HG03159 (cell line): ENCODE measurements at regions not wholly inside any gene's neighbourhood (a gene's known extent, or its start where the extent isn't known, plus 50 kb on each side); places are given as distances from the start of the nearest gene placed in this dataset.

ENCODE experiments used
- ATAC-seq: cut with Tn5 transposase; IDR thresholded peaks from one replicate; pipeline ENCODE4 v1.9.1; 2021; ENCODE audit warnings: mild to moderate bottlenecking, moderate library complexity; ENCODE audit not compliant: unreplicated experiment

DNA sequence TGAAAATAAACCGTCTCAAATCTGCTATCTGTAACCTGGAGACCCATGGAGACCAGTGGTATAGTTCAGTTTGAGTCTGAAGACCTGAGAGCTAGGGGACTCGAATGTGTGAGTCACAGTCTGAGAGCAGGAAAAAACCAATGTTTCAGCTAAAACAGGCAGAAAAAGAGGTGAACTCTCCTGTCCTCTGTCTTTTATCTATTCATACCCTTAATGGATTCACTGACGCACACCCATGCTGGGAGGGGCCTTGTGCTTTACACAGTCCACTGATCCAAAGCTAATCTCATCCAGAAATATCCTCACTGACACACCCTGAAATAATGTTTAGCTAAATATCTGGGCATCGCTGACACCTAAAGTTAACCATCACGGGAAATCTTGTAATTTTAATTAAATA, 297.9 kb downstream of the GPM6A start:
- no peak for ATAC-seq

DNA sequence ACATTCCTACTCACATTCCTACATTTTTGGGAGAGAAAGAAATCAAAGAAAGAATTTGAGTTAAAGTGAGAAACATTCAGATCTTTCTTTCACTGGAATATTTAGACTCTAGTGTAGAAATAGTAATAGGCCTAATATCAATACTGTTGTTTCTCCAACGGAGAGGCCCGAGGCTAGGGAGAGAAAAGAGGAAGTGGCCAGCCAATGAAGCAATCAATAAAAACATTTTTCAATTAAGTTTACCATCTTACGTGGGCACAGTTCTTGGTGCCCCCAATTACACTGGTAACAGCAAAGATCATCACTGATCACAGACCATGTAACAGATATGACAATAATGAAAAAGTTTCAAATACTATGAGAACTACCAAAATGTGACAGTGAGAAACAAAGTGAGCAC, 281.4 kb downstream of the GPM6A start:
- no peak for ATAC-seq

DNA sequence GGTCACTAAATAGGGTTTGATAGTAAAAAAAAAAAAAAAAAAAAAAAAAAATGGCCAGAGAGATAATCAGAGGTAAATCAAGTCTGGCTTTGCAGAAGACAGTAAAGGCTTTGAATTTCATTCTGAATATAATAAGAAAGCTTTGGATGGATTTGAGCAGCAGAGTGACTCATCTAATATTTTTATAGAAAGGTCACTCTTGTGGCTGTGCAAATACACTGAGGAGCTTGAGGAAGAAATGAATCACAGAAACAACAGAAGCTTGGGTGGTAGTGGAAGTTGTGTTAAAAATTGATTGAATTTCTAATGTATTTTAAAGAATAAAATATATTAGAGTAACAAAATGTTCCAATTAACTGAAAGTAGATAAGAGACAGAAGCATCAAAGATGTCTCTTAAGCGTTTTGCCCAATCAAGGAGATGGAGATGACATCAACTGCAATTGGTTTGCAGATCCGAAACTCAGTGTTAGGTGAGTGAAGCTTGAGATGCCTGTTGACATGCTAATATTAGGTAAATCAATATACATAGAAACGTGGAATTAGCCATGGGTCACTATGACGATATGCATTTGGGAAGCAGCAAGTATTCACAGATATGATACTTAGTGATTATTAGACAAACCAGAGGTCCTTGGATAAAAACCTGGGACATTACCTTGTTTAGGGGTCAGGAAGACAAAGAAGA, 280.5 kb downstream of the GPM6A start:
- no peak for ATAC-seq

DNA sequence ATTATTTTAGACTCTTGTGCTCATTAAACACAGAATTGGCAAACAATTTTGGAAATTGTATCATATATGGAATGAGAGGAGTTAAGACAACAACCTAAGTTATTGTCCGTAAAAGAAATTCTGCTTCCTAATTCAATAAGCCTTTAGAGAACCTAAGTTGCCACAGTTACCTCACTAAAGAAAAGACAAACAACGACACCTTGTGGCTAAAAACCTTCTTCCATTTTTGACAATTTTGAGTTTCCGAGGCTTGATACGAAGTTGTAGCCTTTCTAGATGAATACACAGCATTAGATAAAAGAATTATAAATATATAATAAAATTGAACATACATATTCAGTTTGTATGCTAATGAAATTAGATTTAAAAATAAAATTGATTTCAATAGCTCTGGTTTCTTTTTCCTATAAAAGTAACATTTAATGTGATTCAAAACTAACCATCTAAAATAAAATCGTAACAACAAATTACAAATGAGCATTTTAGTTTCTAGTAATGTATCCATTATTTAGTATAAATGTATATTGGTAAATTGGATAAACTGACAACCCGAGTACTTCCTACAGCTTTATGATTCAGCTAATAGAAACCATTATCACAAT, 275.1 kb downstream of the GPM6A start:
- peak; percentile 85 for ATAC-seq

DNA sequence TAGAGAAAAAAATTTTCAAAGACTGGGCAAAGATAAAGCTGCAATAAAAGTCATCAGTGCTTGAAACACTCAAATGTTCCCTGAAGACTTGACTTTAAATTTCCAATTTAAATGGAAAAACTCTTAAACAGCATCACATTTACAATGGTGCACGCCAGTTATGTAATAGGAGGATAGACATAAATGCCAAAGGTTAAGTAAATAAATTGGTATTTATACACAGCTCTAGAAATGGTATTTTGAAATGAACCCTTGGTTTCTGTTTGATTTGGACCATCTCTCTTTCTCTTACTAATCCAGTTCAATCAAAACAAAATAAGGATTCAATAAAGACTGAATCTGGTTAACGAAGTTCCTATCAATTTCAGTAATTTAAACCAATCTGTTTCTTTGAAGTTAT, 272.6 kb downstream of the GPM6A start:
- ATAC-seq, result no peak

DNA sequence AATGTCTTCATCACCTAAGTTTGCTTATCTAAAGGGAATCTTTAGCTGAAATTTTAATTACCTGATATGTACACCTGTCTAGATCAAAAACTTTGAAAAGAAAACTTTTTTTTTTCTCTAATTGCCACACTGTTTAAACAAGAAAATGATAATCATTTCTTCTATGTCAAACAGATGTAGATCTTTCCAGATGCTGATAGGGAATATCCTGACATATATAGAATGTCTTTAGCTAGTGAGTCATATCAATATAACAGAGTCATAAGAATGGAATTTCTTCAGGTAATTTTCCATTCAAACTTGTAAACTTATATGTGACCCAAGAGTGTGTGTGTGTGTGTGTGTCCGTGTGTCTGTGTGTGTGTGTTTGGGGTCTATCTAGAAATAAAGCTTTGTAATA, 271.9 kb downstream of the GPM6A start:
- no peak for ATAC-seq

DNA sequence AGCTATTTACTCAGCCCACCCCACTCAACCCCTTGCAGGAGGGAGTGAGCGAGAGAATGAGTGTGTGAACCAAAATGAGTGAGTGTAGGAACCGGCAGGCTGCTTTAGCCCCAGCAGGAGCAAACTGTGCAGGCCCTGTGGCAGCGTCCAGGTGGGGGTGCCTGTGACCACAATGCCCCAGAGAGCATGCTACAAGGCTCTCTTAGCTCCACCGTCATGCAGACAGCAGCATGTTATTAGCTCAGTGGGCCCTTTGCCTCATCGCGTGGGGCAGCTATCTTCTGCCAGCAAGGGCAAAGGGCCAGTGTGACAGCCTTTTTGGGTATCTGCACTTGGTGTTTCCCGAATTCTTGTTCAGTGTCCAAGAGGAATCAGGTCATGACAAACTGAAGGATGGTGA, 271.3 kb downstream of the GPM6A start:
- no peak for ATAC-seq

DNA sequence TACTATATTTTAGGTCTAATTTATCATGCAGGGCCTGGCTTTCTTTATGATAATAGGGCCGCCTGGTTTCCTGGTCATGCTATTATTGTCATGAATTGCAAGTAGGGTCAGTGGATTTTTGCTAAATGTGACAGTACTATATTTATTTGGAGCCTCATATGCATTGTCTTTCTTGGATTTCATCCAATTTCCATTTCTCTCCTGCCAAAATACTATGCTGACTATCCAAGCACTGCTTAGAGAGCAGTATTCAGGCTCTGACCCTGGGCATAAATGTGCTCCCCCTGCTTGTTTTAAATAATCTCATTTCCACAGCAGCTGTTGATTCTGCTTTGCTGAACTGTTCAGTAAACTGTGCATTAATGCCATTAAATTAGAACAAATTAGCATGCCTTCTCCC, 269.3 kb downstream of the GPM6A start:
- ATAC-seq, result no peak

DNA sequence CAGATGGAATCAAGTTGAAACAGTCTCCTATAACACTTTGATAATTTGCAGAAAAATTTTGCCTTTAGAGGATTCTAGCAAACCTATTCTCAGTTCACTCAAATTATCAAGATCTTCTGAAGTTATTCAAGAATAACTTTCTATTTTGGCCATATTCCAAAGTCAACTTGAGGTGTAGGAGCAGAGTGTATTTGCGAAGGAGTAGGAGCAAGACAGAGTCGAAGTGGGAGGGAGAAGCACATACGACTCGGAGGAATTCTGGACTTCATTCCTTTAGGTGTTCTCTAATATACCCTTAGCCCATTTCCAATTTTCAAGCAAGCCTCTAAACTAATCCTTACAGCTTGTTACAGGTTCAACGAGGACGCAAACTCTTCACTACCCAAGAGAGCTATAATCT, 252.9 kb downstream of the GPM6A start:
- ATAC-seq, result no peak

DNA sequence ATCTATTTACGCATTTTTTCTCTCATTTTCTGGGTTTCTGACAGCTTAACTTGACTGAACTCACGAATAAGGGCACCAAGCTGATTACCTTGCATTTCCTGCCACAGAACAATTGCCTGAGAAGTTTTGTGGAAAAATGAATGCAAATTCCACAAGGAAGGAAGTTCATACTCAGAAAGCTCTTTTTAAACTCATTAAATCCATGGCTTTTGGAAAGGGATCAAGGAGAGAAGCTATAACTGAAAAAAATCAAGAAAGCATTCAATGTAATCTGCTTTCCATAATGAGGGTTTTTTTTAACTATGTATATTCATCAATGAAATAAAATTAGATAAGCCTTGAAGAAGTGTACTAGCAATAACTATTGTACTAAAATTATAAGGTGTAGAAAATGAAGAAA, 252.5 kb downstream of the GPM6A start:
- ATAC-seq, result no peak

DNA sequence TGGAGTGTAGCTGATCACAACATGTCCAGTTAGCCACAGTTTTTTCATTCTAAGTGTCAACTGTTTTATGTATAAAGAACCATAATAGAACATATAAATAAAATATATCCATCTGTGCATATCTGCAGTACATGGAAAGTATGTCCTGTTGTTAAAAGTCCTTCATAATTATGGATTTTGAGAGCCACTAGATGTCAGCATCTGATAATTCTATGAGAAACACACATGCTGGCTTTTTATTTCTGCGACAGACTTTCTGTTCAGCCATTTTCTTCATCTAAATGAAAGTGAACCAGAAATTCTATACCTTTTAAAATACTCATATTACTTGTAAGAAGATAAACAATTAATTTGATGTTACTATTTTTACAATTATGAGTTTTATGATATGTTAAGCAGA, 251.5 kb downstream of the GPM6A start:
- ATAC-seq, result no peak

DNA sequence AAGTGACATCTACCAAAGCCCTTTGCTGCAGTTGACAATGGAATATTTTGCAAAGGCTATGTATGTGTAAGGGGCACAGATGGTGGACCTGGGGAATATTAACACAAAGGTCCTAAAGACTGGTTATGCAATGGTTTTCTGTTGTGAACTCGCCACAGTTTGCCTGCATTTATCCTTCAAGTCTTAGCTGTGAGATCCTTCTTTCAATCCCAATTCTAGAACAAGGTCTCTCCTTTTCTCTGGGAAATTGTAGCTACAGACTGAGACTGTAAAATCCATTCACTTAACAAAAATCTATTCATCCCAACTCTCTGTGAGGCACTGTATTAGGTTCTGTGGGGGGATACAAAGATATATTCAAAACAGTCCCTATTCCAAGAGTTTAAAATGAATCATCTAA, 250.4 kb downstream of the GPM6A start:
- no peak for ATAC-seq

DNA sequence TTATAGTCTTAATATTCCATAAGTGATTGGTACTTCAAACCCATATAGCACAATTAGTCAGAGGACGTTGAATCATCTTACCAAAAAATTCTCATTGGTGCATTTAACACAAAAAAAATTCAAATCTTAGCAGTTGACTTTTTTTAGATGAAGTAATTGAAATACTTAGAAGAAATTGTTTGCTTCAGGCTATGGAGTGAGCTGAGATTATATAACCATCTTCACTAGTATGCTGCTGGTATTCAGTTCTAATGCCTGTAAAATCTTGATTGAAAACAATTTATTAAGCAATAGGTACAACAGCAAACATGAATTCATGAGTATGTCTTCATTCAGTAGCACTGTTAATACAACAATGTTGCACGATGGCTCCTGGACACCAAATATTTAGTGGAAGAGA, 250.0 kb downstream of the GPM6A start:
- no peak for ATAC-seq

DNA sequence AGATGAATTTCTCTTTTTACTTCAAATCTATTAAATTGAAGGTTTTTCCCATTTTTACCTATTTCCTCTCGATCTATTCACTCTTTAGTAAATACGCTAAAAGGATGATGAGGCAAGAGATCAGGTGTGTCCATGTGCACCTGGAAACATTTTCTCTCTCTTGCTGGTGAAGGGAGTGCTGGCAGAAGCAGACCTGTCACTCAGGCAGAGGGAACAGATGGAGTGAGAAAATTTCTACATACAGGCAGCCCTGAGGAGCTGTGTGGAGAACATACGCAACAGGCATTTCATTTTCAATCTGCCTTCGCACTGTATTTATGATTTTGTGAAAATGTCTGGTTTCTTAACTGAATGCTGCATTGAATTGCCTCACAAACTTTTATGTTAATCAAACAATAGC, 249.5 kb downstream of the GPM6A start:
- no peak for ATAC-seq
